WERI-Rb-1 (cell line): ENCODE measurements at regions not wholly inside any gene's neighbourhood (a gene's known extent, or its start where the extent isn't known, plus 50 kb on each side); places are given as distances from the start of the nearest gene placed in this dataset.

Experiments
- DNase-seq: peaks from one replicate; pipeline ENCODE4 v3.0.0-alpha.2; 2020
- H3K27ac ChIP-seq: fragments of 250-450 bp; sonication (Bioruptor Pico); 2 replicates; pipeline ENCODE4 v1.5.1; 2020; ENCODE audit warnings: mild to moderate bottlenecking, moderate library complexity
- H3K27me3 ChIP-seq: fragments of 250-450 bp; sonication (Bioruptor Pico); 2 replicates; pipeline ENCODE4 v1.5.1; 2021; ENCODE audit warnings: mild to moderate bottlenecking, low read depth, moderate library complexity; ENCODE audit not compliant: insufficient read depth, severe bottlenecking
- H3K36me3 ChIP-seq: fragments of 250-450 bp; sonication (Bioruptor Pico); 2 replicates; pipeline ENCODE4 v1.5.1; 2020; ENCODE audit warnings: mild to moderate bottlenecking, moderate library complexity
- H3K4me3 ChIP-seq: 2 replicates; pipeline ENCODE4 v1.5.1; 2011; ENCODE audit warnings: low read depth, mild to moderate bottlenecking, control low read depth, low read length
- H3K9me3 ChIP-seq: fragments of 250-450 bp; sonication (Bioruptor Pico); 2 replicates; pipeline ENCODE4 v1.5.1; 2021; ENCODE audit warnings: mild to moderate bottlenecking, moderate library complexity; ENCODE audit not compliant: severe bottlenecking
- CTCF ChIP-seq: IDR thresholded peaks from 2 replicates; pipeline ENCODE4 v1.5.1; 2011; ENCODE audit warnings: low read depth, mild to moderate bottlenecking, control low read depth, inconsistent platforms, low read length

GRCh38 chr14:84208451-84208850 lies 1321.5 kb upstream of the FLRT2 start:
- Histone ChIP-seq H3K27ac (no peak overlapping the region), H3K27me3 (no peaks in the 10 kb centered on the region), H3K9me3 (no peaks in the 10 kb centered on the region), H3K4me3 (no peak overlapping the region), H3K36me3 (no peaks in the 10 kb centered on the region)
- no peak for TF ChIP-seq CTCF
- DNase-seq, result no peak

GRCh38 chr14:84209031-84209430 lies 1320.9 kb upstream of the FLRT2 start:
- Histone ChIP-seq H3K27me3 (no peaks in the 10 kb centered on the region), H3K36me3 (no peaks in the 10 kb centered on the region), H3K27ac (no peak overlapping the region), H3K9me3 (no peaks in the 10 kb centered on the region), H3K4me3 (no peak overlapping the region)
- DNase-seq, result no peak
- no peak for TF ChIP-seq CTCF

- H3K4me3 ChIP-seq, result no peak overlapping the region
- no peaks in the 10 kb centered on the region for H3K36me3 ChIP-seq
- H3K27me3 ChIP-seq, result no peaks in the 10 kb centered on the region
- no peak overlapping the region for H3K27ac ChIP-seq
- H3K9me3 ChIP-seq, result peaks cover 5% of the 10 kb centered on the region
- DNase-seq, result no peak
- TF ChIP-seq CTCF, result no peak
Measured at GRCh38 chr14:84217066-84217465, 1312.9 kb upstream of the FLRT2 start.

- H3K4me3 ChIP-seq, result no peak overlapping the region
- no peaks in the 10 kb centered on the region for H3K36me3 ChIP-seq
- DNase-seq, result no peak
- H3K27me3 ChIP-seq, result no peaks in the 10 kb centered on the region
- H3K9me3 ChIP-seq, result no peaks in the 10 kb centered on the region
- H3K27ac ChIP-seq, result no peak overlapping the region
- no peak for TF ChIP-seq CTCF
Measured at GRCh38 chr14:84225268-84225667, 1304.7 kb upstream of the FLRT2 start.

- Histone ChIP-seq H3K36me3 (no peaks in the 10 kb centered on the region), H3K9me3 (no peaks in the 10 kb centered on the region), H3K27ac (no peak overlapping the region), H3K4me3 (no peak overlapping the region), H3K27me3 (no peaks in the 10 kb centered on the region)
- TF ChIP-seq CTCF, result no peak
- DNase-seq, result no peak
Measured at GRCh38 chr14:84228702-84229101, 1301.2 kb upstream of the FLRT2 start.

GRCh38 chr14:84234281-84234680 lies 1295.7 kb upstream of the FLRT2 start:
- no peaks in the 10 kb centered on the region for H3K9me3 ChIP-seq
- no peaks in the 10 kb centered on the region for H3K36me3 ChIP-seq
- H3K4me3 ChIP-seq, result no peak overlapping the region
- no peak overlapping the region for H3K27ac ChIP-seq
- no peak for DNase-seq
- TF ChIP-seq CTCF, result no peak
- no peaks in the 10 kb centered on the region for H3K27me3 ChIP-seq
